ENCODE measurements at regions not wholly inside any gene's neighbourhood (a gene's known extent, or its start where the extent isn't known, plus 50 kb on each side); places are given as distances from the start of the nearest gene placed in this dataset.

- no peak for TF ChIP-seq EZH2 (IDR thresholded peaks at IDR 0.05; ENCODE audit: borderline replicate concordance)
- TF ChIP-seq CTCF (IDR thresholded peaks at IDR 0.05; ENCODE audit: poor library complexity): peak; percentile 47
Observed at GRCh38 chr1:101474039-101474665, 237.3 kb downstream of the S1PR1 start.
